HG02852 (cell line): ENCODE measurements at regions not wholly inside any gene's neighbourhood (a gene's known extent, or its start where the extent isn't known, plus 50 kb on each side); places are given as distances from the start of the nearest gene placed in this dataset.
"Not testable (repeated sequence)": the region's sequence is repeated elsewhere in the genome, so short reads cannot be mapped to it uniquely, and the experiment has no call there.

ENCODE experiments used
- ATAC-seq: cut with Tn5 transposase; IDR thresholded peaks from one replicate; pipeline ENCODE4 v1.9.1; 2021; ENCODE audit warnings: mild to moderate bottlenecking, moderate library complexity; ENCODE audit not compliant: unreplicated experiment

- ATAC-seq: no peak
Measured at GRCh38 chr11:38751421-38751820, 2153.4 kb upstream of the RAG2 start.

- not testable (repeated sequence) for ATAC-seq
Measured at GRCh38 chr11:38746516-38746915, 2148.5 kb upstream of the RAG2 start.

- ATAC-seq: no peak
Measured at GRCh38 chr11:38723361-38723760, 2125.3 kb upstream of the RAG2 start.

- no peak for ATAC-seq
Measured at GRCh38 chr11:38721586-38722315, 2123.7 kb upstream of the RAG2 start.

- no peak for ATAC-seq
Measured at GRCh38 chr11:38718659-38719058, 2120.6 kb upstream of the RAG2 start.

GRCh38 chr11:38718049-38718448, 2120.0 kb upstream of the RAG2 start:
- ATAC-seq: no peak

GRCh38 chr11:38711110-38711509, 2113.1 kb upstream of the RAG2 start:
- no peak for ATAC-seq

GRCh38 chr11:38710262-38710661, 2112.2 kb upstream of the RAG2 start:
- ATAC-seq: no peak

GRCh38 chr11:38700111-38700510, 2102.1 kb upstream of the RAG2 start:
- ATAC-seq: no peak

- ATAC-seq: no peak
Measured at GRCh38 chr11:38693306-38693705, 2095.3 kb upstream of the RAG2 start.

- ATAC-seq: not testable (repeated sequence)
Measured at GRCh38 chr11:38690211-38690610, 2092.2 kb upstream of the RAG2 start.

- no peak for ATAC-seq
Measured at GRCh38 chr11:38687008-38687407, 2089.0 kb upstream of the RAG2 start.

- no peak for ATAC-seq
Measured at GRCh38 chr11:38683484-38683883, 2085.4 kb upstream of the RAG2 start.

- ATAC-seq: no peak
Measured at GRCh38 chr11:38680746-38681145, 2082.7 kb upstream of the RAG2 start.

GRCh38 chr11:38680166-38680565, 2082.1 kb upstream of the RAG2 start:
- no peak for ATAC-seq

GRCh38 chr11:38672445-38672844, 2074.4 kb upstream of the RAG2 start:
- ATAC-seq: no peak

- ATAC-seq: no peak
Measured at GRCh38 chr11:38667359-38667758, 2069.3 kb upstream of the RAG2 start.

- no peak for ATAC-seq
Measured at GRCh38 chr11:38648604-38649003, 2050.6 kb upstream of the RAG2 start.

- ATAC-seq: no peak
Measured at GRCh38 chr11:38646382-38646781, 2048.3 kb upstream of the RAG2 start.

GRCh38 chr11:38640854-38641253, 2042.8 kb upstream of the RAG2 start:
- no peak for ATAC-seq

- no peak for ATAC-seq
Measured at GRCh38 chr11:38612701-38613100, 2014.7 kb upstream of the RAG2 start.

- ATAC-seq: not testable (repeated sequence)
Measured at GRCh38 chr11:38601371-38601770, 2003.3 kb upstream of the RAG2 start.

GRCh38 chr11:38598418-38598817, 2000.4 kb upstream of the RAG2 start:
- ATAC-seq: no peak
